Mesenteric fat pad (tissue), 1 donor: ENCODE measurements at regions not wholly inside any gene's neighbourhood (a gene's known extent, or its start where the extent isn't known, plus 50 kb on each side); places are given as distances from the start of the nearest gene placed in this dataset.

Experiments used
- DNase-seq: peaks from one replicate; pipeline ENCODE4 v3.0.0-alpha.2; 2020; ENCODE audit warnings: low spot score
- donor health status: DM: yes; HTN: yes; CAD: no.

DNA sequence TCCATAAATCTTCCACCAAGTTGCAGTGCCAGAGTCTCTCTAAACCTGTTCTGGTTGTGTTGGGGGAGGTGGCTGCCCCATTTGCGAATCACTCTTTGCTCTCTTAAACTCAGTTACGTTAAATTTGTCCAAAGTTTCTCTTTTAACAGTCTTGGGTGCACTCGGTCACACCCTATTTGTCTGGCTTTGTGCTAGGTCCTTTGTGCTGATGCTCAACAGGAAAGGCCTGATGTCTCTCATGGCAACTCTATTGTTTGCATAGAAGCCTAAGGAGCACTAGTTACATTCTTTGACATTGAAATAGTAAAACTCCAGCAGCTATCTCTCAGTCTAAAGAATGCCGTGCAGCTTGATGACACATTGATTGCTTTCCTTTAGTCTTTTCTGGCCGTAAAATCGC is 105.1 kb downstream of the TRMT11 start:
- DNase-seq = no peak

DNA sequence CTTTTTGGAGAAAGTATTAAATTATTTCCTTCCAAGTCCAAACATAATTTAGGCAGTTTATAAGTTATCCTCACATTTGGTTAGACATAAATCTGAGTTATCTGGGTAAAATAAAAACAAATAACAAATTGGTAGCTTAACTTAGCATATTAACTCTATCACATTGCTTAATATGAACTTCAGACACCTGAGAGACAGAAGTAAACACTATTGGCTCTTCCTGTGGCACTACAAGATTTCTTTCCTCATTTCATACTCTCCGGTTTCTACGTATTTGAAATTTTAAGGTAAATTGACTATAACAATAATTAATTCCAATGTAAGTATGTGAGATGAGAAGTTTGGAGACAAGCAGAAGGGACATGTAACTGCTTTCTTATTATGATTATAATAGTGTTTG is 106.8 kb downstream of the TRMT11 start:
- DNase-seq = no peak

DNA sequence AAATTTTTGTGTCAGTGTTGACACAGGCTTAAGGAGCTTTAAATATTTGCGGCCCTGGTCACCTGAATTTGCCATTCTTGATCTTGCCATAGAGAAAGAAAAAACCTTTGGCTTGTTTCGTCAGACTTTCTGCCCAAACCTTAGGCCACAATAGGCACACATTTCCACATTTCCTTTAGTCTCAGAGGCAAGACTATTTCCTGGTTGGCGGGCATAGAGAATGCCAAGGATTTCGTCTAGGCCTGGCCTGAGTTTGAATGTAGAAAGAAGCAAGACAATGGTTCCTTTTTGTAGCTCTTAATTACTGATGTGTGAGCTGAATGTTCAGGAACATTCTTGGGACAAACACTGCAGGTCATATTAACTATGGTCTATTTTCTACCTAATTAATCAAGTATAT is 108.1 kb downstream of the TRMT11 start:
- DNase-seq = no peak

DNA sequence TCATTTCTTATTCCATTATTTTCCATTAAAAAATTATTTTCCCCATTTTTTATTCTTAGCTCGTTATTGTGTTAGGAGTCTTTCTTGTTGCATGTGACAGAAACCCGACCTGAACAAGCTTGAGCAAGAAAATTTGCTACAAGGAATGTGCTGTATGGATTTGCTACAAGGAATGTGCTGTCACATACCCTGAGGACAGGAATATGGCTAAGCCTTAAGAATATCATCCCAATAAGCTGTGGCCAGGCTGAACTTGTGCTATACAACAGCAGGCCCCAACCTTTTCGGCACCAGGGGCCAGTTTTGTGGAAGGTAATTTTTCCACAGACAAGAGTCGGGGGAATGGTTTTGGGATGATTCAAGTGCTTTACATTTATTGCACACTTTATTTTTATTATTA is 114.0 kb downstream of the TRMT11 start:
- no peak for DNase-seq

DNA sequence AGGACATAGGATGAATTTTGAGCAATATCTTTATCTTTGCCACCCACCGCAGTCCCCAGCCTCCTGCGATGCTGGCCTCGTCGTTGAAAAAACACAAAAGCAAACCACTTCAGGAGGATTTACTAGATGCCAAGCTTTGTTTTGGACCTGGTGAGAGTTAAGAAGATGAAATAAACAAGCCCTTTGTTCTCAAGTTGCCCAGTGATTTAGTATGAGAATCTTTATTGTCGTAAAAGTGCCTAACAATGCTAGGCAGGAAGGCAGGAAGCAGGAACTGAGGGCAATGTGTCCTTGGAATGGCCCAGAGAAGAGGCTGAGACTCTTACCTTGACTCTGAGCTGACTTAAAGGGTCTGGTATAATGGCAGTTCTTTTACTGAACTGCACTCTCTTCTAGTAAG is 116.0 kb downstream of the TRMT11 start:
- no peak for DNase-seq

DNA sequence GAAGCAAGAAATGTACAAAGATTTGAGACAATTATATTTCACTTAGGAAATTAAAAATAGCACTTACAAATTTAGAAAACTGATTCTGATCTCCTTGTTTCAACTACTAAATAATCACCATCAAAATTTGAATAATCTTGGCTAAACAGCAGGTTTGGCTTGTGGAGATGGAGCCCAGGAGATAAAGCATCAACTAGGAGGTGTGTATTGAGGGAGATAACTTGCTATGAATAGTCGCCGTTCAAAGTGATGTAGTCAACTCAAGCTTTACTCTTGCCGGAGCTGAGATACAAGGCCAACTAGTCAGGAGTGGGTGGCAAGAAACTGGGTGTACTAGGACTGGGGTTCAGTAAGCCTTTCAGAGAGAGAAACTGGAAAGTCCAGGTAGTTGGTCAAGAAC is 117.7 kb downstream of the TRMT11 start:
- DNase-seq = no peak

DNA sequence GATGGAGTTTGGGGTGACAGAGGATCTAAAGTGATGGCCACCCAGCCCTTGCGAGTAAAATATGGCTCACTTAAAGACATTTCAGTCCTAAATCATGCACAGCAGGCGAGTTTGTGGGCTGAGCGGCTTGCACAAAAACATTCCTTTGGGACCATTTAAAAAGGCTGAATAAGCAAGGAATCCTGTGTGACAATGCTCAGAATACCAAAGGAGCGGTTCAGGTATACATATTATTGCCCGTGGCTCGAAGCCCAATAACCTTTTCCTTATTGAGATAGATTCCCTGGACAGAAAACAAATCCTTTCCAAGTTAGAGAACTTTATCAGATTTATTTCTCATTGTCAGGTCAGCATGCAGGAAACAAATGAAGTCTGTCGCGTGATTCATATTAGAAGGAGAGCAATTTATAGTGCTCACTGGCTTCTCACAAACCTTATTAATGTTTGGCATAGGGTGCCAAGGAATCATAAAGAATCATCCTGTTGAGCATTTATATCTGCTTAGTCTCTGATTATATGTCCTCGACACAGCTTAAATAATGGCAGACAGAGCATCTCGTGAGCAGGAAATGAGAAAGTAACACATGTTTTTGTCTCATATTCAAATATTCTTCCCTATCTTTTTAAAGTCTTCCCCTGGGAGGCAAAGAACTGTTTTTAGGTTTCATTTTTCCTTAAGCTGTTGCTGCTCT is 121.3 kb downstream of the TRMT11 start:
- no peak for DNase-seq

DNA sequence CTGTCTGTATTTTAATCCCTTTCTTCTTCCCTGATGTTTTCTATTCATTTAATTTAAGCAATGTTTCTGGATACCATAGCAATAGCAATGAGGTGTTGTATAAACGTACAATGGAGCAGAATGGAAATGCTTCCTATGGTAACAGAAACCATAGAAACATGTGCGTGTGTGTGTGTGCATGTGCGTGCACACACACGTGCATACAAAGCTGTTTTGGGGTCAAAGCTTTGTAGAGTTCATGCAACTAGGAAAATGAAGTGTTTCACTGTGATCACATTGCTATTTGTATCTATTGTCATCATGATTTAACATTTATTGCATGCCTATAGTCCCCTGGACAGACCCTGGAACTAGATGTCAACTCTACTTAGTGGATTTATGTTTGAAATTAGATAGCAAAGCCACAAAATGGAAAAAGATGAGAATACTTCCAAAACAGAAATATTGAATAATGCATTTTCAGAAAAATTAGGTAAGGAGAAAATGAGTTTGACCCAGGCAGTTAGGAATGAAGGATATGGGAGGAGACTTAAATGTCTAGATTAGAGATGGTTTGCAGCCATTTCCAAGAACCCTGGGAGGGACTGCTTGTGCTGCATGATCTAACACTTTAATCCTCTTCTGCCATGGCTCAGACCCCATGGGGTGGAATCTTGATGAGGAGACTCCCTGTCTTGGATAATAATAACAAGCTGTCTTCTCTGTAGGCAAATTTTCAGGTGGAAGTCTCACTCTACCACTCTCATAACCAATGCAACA is 124.4 kb downstream of the TRMT11 start:
- DNase-seq = no peak

DNA sequence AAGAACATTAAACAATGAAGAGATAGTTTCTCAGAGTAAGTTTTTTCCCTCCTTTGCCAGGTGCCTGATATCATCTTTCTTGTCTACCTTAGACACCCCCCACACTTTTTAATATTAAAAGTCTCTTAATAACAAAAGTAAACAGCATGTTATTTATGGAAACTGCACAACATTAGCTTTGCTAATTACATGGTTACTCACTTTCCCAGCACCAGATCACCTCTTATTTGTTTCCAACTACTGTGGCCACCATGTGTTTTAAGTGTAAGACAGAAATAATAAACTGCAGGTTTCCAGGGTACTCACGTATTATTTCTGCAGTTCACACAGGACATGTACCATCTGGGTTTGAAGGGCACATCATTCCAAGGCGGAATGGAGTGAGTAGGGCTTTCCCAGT is 125.0 kb downstream of the TRMT11 start:
- DNase-seq = no peak

DNA sequence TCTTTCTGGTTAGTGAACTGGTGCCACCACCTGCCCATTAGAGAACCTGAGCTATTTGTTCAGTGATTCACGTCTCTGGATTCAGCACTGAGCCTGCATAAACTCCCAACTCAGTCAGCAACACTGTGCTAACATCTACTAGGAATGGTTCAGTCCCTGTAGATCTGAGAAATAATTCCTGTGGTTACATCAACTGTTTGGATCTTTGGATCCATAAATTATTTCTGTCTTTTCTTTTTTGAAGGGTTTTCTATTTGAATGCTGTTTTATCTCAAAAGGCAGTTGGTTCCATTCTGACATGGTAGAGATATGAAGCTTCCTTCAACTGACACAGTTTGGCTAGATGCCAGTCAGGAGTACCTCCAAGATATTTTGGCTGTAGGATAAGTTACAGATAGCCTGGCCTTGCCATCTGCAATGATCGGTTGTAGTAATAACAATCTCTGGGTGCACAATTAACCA is 125.9 kb downstream of the TRMT11 start:
- no peak for DNase-seq

DNA sequence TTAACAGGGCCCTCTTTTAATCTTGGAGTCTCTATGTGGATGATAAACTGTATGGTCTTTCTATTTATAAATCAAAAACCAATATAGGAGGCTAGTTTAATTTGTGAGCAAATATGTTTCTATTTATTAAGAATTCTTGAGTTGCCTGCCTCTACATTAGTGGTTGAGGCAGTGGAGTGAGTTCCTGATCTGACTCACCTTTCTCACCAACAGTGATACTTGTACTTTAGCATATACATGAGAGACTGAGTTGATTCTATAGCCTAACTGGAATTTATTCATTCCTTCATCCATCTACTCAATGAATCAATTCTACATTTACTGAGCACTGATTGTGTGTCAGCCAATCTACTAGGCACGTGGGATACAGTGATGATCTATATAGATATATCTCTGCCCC is 126.9 kb downstream of the TRMT11 start:
- no peak for DNase-seq

DNA sequence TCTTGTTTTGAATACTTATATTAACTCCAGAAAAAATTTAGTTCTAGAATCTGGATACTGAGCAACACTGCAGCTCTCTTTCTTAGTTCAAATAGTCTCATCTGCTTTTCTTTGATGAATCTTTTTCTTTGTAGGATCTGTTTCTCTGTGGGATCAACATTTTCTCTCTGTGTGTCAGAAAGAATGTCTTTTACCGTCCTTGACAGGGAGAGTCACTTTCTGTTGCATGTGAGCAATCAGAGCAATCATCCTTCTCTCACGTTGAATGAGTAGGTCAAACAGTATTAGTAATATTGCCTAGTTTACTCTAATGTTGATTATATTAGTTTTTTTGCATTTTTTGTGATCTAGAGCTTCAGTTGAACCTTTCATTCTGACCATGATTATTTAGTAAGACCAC is 130.9 kb downstream of the TRMT11 start:
- DNase-seq = no peak

DNA sequence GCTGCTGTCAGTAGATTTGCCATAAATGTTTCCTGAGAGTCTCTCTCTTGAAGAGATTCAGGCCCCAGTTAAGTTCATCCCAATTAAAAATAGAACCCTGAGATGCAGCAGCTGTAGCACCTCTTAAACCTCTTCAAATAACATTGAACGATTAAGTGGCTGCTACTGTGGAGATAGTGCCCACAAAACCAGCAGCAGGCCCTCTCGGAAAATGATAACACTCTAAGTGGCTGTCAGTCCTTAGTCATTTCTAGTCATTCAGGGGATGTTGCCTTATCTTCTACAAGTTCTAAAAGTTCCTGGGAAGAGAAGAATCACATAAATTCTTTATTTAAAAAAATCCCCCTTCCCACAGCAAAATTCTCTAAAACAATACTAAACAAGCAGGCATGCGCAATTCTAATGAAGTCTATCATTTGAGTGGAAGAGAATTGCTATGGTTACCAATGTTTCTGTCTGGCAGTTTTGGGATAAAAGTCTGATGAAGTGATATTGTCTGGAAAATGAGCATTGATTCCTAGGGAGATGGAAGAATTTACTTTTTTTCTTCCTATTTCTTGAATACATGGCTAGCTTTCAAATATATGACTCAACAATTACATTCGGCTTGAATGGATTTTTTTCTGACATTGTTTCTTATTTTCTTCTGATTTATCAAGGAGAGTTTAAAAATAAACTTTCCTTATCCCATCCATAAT is 131.9 kb downstream of the TRMT11 start:
- DNase-seq = no peak

DNA sequence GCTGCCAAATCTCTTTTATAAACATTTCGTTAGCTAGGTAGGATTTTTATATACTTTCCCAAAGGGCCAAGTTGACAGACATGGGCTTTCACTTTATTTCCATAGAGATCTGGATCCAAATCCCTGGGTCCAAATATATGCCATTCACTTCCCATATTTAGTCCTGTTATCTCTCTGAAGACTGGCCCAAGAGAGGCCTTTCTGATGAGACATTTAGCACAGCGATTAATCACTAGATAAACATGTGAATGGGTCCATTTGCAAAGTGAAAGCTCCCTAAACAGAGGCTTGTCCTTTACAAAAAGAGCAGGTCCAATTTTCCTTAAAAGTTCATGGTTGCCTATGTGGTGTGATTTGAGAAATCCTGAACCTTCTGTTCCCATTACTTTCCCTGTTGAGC is 132.6 kb downstream of the TRMT11 start:
- no peak for DNase-seq

DNA sequence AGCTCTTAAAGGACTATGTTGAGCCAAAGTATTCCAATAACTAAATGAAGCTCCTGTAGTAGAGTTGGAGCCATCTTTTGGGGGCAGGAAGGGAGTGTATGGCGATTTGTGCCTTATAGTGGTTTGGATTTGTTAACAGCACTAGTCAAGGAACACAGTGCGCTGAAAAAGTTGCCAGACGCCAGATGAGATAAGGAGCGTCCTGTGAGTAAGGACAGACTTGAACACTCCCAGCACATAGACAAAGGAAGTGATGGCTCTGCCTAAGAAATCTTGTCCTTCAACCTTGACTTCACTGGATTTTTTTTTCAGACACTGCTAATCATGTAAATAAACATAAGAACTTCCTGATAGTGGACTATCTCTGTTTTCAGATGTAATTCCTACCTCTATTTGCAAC is 136.9 kb downstream of the TRMT11 start:
- no peak for DNase-seq

DNA sequence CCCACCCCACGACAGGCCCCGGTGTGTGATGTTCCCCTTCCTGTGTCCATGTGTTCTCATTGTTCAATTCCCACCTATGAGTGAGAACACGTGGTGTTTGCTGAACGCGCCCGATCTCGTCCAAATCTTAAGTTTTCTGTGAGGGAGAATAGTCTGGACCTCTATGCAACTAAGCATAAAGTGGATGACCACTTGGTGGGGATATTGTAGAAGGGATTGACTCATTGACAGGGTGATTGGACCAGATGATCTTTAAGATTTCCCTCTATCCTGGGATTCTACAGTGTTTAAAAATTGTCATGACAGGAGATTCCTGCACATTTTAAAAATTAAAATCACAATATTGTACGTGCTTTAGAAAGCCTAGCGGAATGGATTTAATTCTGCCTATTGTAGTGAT is 141.3 kb downstream of the TRMT11 start:
- no peak for DNase-seq

DNA sequence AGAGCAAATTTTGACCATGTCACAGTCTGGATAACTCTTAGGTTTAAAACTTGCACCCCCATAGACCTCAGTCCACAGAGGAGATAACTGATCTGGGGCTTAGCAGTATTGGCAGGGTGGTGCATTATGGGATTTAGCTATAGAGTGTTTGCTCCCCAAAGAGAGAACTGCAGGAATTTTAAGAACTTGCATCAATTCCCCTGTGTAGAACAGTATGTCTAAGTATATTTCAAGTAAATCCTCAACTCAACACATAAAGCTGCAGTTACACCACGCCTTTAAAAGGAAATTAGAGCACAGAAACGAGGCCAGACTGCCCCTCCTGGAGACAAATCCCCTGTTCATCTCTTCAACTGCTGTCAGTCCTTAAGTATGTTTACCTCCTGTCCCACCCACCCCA is 144.9 kb downstream of the TRMT11 start:
- no peak for DNase-seq

DNA sequence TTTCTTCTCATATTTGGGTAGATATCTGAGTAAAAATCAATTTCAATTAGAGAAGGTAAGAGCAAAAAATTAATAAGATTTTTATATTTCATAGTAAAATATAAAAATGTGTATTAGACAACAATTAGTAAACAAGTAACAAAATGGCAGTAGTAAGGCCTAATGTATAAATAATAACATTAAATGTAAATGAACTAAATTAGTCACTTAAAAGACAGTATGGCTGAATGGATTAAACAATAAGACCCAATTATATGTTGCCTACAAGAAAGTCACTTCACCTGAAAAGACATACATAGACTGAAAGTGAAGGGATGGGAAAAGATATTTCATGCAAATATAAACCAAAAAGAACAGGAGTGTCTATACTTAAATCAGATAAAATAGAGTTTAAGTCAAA is 147.6 kb downstream of the TRMT11 start:
- DNase-seq = no peak

DNA sequence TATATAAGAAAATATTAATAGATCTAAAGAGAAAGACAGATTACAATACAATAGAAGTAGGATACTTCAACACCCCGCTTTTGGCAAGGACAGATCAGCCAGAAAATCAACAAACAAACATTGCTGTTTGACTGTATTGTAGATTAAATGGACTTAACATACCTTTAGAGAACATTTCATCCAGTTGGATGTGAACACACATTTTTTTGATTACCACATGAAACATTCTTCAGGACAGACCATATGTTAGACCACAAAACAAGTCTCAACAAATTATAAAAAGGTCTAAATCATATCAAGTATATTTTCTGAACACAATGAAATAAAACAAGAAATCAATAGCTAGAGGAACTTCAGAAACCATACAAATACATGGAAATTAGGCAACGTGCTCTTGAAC is 148.2 kb downstream of the TRMT11 start:
- DNase-seq = no peak

DNA sequence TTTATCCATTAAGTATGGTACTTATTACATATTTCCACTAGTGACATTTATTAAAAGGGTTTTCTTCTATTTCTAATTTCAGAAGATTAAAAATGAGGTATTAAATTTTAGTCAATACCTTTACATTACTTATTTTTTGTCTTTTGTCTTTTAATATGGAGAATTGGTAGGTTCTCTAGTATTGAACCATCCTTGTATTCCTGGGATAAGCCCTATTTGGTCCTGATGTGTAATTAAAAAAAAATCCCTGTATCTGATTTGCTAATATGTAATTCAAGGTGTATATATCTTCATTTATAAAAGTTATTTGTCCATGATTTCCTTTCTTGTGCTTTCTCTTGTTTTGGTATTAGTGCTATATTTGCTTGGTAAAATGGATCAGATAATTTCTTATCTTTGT is 153.7 kb downstream of the TRMT11 start:
- no peak for DNase-seq

DNA sequence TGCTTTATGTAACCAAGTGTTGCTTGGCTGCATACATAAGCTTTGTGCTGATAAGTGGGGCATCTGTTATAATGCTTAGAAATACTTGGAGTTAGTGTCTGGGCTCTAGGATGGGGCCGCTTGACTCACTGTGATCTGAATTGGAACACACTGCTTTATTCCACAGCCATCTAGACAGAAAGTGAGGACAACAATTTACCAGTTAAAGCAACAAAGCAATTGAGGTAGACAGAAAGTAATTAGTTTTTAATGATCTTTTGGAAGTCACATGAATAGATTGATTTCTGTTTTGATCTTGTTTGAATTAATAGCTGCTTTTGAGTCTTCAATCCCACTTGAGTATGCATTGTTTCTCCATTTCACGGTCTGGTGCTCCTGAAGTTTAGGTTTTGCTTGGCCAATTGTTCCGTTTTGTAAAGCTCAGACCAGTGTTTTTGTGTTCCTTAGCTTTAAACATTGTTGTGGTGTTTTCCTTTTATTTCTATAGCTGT is 157.5 kb downstream of the TRMT11 start:
- DNase-seq = no peak

DNA sequence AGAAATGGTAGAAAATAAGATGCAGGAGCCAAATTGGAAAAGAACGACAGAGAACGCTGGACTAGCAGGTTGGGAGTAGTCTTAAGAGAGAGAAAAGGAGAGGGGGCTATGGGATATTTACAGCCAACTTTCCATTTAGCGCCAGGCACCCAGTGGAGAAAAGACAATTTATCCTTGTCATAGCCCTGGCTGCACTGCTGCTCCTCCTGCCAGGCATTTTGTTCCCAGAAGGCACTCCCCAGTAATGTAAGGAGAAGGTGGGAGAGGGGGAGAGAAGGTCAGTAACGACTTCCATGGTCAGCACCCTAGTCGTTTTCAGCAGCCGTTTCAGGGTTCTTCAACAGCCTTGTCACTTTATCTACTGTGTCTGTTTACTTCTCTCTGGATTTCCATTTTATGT is 159.0 kb downstream of the TRMT11 start:
- no peak for DNase-seq
